GM21526 (cell line): ENCODE measurements at regions not wholly inside any gene's neighbourhood (a gene's known extent, or its start where the extent isn't known, plus 50 kb on each side); places are given as distances from the start of the nearest gene placed in this dataset.

Experiments used
- ATAC-seq: cut with Tn5 transposase; IDR thresholded peaks from one replicate; pipeline ENCODE4 v1.9.1; 2021; ENCODE audit warnings: moderate library complexity; ENCODE audit not compliant: unreplicated experiment, low FRiP score

DNA sequence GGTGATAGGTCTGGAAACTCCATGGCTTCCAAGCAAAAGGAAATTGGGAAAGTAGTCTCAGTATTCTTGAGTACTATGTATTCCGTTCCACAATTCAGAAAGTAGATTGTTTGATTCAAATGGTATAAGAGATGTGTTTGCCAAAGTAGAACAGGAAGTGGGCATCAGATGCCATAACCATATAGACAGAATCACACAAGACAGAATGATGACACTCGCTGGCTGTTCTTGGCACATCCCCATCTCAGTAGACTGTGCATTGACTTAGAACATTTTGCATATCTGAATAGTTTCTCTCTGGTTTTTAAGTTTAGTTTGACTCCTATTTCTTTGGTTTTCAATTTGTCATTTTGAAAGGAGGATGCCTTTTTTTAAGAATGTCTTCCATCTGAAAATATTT is 221.1 kb upstream of the RGS6 start:
- no peak for ATAC-seq

DNA sequence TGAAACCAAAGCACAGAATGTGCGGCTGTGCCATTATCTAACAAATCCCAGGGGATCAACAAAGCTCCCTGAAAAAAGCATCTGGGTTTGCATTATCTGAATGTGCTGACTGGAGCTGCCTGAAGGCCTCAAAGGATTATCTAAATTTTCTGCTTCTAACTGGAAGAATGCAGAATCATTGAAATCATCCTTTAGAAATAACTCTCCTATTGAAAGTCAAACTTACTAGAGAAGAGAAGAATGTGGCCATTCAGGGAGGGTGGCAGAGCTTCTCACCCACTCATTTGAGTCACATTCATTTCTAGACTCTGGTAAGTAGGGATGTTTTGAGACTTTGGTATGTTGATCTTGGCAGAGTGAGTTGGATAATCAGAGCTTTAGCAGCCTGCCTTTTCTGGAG is 220.6 kb upstream of the RGS6 start:
- no peak for ATAC-seq

GRCh38 chr14:71712478-71712877 is 219.8 kb upstream of the RGS6 start:
- ATAC-seq = no peak

DNA sequence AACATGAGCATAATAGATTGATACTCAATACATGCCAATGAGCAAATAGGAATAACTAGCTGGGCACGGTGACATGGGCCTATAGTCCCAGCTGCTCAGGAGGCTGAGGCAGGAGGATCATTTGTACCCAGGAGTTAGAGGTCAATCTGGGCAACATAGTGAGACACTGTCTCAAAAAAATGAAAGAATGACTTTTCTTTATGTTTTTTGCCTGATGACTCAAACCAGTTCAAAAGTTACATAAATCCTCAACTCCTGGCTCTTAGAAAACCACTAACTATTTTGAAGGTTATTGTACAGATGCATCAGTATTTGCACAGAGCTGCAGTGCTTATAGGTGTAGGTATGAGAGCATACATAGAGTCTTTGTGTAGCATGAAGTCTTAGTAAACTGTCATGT is 219.2 kb upstream of the RGS6 start:
- no peak for ATAC-seq

- ATAC-seq = no peak
Measured at GRCh38 chr14:71713451-71713850, 218.8 kb upstream of the RGS6 start.

DNA sequence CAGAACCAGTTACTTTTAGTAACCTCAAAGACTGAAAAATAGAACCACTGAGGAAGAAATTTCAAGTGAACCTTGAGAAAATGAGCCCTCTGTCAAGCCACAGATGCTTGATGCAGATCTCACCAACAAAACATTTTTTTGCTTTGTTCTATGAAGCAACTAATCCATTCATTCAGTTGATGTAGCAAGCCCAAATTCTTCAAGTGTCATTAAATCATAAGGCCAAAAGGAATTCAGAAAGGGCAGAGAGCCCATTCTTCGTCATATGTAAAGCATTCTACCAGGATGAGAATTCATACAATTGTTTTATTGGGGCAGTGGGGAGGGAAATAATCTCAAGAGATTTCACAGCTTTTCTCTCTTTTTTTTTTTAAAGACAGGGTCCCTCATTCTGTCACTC is 218.0 kb upstream of the RGS6 start:
- ATAC-seq = no peak

- ATAC-seq = no peak
Measured at GRCh38 chr14:71716041-71716772, 216.0 kb upstream of the RGS6 start.

DNA sequence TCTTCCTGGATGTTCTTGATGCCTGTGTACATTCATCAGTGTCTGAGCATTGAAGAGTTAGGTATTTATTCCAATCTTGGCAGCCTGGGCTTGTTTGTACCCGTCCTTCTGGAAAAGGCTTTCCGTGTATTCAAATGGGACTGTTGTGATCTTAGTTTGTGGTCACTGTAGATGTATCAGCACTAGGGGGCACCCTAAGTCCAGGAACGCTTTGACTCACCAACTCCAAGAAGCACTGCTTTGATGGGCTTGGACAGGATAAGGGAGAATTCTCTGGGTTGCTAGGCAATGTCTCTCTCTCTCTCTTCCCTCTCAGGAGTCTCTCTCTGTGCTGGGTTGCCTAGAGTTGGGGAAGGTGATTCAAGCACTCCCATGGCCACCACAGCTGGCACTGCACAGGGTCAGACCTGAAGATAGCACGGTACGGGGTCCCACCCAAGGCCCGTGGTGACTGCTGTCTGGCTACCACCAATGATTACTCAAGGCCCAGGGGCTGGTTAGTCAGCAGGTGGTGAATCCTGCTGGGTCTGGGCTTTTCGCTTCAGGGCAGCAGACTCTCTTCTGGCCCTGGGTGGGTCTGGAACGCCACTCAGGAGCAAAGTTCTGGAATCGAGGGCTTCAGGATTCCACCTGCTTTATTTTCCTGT is 211.1 kb upstream of the RGS6 start:
- ATAC-seq = no peak

DNA sequence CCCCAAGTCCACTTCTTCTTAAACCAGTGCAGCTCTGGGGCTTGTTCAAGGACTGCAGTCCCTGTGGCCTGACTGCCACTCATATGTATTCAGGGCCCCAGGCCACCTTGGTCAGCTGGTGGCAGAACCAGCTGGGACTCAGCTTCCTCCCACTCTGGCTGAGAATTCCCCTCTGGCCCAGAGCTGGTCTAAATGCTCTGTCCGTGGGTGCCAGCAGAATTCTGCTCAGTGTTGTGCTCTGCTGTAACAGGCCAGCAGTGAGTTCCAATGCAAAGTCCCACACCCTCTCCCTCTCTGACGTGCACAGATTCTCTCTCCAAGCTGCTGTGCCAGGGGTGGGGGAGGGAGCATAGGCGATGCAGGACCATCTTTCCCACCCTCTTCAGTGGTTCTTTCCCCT is 210.4 kb upstream of the RGS6 start:
- ATAC-seq = no peak

DNA sequence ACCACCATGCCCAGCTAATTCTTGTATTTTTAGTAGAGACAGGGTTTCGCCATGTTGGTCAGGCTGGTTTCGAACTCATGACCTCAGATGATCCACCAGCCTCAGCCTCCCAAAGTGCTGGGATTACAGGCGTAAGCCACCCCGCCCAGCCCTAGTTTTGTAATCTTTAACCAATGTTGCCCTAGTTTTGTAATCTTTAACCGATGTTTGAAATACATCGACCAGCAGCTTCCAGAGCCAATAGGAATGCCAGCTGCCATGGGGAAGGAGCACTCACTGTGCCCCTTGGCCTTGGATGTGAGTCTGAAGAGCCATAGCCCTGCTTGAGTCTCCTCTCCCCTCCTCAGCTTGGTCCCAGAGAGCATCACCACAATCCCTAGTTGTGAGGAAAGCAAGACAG is 209.3 kb upstream of the RGS6 start:
- no peak for ATAC-seq

DNA sequence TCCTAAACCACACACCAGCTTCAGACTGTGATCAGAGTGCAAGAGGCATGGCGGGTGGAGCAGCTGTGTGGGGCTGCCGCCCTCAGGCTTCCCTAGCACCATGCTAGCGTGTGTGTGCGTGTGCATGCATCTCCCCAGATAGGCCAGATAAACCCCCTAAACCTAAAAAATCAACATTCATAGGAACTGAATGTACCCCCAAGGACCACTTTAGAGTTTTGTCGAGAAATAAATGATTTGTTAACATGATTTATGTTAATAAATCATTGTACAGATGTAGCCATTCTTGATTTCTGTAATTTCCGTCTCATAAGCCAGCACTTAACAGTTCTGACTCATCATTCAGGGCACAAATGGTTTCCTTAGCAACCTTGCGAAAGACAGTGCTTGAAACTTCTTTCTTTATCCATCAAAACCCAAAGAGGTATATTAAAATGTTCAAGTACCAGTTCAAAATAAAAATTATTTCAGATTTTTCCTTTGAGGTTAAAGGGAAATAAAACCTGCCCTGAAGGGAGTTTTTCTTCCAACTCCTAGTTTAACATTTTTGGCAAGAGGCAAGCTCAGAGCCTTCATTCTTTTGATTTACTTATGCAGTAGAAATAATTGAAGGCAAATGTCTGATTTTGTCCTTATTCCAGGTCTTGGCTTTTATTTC is 206.2 kb upstream of the RGS6 start:
- no peak for ATAC-seq

- no peak for ATAC-seq
Measured at GRCh38 chr14:71726580-71727021, 205.6 kb upstream of the RGS6 start.

GRCh38 chr14:71728386-71728785 is 203.8 kb upstream of the RGS6 start:
- ATAC-seq = no peak

DNA sequence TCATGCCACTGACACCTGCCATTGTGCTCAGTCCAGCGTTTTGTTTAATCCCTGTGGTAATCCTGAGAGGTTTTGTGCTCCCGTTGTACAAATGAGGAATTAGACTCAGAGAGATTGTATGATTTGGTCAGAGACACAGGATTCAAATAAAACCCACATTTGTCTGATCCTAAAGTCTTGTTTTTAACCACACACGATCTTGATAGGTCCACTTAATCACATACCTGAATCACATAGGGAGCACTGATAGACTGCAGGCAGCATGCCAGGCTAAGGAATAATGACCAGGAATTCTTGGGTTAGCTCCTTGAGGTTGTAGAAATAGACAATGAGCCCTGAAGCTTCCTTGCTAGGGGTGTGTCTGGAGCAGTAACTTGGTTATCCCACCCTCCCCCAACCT is 202.6 kb upstream of the RGS6 start:
- no peak for ATAC-seq

DNA sequence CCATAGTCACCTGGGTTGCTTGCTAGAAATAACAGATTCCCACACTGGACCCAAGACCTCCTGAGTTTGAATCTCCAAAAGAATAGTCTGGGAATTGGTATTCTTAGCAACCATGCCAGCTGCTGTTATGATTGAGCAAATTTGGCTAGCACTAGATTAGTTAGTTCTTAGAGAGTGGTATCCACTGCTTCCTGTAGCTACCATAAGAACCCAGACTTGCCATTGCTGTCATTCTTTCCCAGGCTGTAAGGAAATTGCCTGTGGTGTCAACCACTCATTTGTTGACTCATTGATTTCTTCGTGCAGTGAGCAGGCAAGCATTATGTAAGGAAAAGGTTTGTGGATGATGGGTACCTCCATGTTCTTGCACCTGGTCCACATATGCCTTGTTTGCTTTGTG is 201.8 kb upstream of the RGS6 start:
- ATAC-seq = no peak

DNA sequence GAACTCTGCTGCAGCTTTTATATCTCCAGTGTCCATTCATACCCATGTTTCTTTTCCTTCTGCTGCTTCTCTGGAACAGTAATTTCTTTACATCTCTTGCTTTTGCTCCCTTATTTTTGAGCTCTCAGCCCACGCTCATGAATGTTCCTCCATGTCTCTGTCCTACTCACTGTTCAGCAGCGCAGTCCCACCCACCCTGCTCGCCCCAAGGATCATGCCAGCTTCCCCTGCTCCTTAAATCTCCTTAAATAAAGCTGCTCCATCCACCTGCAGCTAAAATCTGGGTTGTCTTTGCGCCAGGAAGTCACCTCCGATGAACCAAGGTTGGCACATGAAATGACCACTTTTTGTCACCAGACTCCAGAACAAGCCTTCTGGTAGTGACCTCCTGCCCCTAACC is 201.1 kb upstream of the RGS6 start:
- no peak for ATAC-seq

GRCh38 chr14:71733210-71733883 is 198.9 kb upstream of the RGS6 start:
- no peak for ATAC-seq

DNA sequence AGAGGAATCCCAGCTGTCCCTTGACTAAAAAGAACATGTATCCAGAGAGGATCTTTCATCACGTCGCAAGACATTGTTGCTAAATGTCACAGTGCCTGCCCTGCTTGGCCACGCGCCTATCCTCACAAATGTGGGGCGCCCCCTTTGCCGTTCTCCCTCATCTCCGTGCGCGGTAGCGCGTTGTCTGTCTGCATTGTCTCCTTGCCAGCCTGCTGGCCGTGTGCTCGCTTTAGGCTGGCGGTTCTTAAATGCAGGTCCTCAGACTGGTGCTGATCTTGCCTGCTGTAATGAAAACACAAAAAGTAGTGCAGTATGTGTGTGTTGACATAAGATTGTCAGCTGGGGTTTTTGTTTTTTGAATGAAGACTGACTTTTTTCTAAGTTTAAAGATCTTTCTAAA is 198.2 kb upstream of the RGS6 start:
- no peak for ATAC-seq

- no peak for ATAC-seq
Measured at GRCh38 chr14:71734885-71735284, 197.3 kb upstream of the RGS6 start.

DNA sequence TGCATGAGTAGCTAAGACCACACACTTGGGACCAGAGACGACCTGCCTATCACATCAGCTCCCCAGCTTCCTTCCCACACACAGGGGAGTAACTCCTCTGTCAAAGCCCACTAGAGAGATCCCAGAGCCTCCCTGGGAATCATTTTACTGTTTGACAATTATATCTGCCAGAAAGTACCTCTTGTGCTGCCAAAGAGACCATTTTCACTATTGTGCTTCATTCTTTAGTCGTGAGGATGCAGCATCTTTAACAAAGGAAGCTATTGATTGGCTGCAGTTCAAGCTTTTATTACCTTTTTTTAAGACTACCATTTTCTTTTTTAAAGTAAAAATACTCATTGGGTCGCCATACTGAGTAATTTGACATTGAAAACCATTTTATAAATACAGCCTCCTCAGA is 194.5 kb upstream of the RGS6 start:
- ATAC-seq = no peak

DNA sequence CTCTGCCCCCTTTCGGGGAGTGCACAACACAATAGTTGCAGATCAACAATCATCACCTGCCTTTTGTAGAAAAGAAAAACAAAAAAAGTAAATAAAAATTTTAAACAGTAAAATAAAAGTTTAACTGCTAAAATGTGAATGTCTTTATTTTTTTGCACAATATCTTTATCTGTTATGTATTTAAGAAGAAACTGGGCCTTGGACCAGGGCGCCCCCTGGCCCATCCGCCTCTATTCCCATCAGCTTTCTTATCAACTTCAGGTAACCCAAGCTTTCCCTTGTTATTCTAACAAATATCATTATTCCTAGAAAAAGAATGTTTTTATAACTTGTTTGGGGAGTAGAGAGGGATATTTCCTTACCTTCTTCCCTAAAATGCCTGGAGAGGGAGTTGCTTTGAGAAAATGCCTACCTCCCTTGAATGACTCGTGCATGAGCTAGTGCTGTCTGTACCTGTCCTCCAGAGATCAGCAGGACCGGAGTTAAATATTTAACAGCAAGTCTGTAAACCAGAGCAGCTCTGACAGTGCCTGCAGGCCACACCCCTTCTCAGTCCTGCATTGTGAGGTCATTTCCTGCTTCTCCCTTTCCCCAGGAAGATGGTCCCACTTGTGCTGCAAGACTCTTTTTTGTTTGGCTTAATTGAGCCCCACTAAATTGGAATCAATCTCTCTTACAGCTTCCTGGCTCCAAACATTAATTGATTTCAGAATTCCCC is 192.8 kb upstream of the RGS6 start:
- ATAC-seq = no peak
